ENCODE measurements at regions not wholly inside any gene's neighbourhood (a gene's known extent, or its start where the extent isn't known, plus 50 kb on each side); places are given as distances from the start of the nearest gene placed in this dataset.

GRCh38 chr11:115802641-115803040 is 298.4 kb upstream of the CADM1 start:
- no peak overlapping the region for H3K27ac ChIP-seq (ENCODE audit: low read depth, low read length)
- peaks cover 8% of the 10 kb centered on the region for H3K27me3 ChIP-seq (ENCODE audit: control insufficient read depth, insufficient read depth, low read length)
- H3K9me3 ChIP-seq (ENCODE audit: control insufficient read depth, insufficient read depth, low read length), result peaks cover 5% of the 10 kb centered on the region; the same call in 1 of the 2 replicates
- ChIA-PET CTCF (no interaction called here), POLR2A (interaction anchor here (0.6 kb wide), 1 partner anchor 973 kb away, joined by 8 read pairs; no protein-coding TSS in a partner anchor)
- H3K4me3 ChIP-seq (ENCODE audit: low read depth, low read length), result no peak overlapping the region
- no peak for DNase-seq (ENCODE audit: low read depth, low spot score)
- TF ChIP-seq, protein P1, sequence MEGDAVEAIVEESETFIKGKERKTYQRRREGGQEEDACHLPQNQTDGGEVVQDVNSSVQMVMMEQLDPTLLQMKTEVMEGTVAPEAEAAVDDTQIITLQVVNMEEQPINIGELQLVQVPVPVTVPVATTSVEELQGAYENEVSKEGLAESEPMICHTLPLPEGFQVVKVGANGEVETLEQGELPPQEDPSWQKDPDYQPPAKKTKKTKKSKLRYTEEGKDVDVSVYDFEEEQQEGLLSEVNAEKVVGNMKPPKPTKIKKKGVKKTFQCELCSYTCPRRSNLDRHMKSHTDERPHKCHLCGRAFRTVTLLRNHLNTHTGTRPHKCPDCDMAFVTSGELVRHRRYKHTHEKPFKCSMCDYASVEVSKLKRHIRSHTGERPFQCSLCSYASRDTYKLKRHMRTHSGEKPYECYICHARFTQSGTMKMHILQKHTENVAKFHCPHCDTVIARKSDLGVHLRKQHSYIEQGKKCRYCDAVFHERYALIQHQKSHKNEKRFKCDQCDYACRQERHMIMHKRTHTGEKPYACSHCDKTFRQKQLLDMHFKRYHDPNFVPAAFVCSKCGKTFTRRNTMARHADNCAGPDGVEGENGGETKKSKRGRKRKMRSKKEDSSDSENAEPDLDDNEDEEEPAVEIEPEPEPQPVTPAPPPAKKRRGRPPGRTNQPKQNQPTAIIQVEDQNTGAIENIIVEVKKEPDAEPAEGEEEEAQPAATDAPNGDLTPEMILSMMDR (IDR thresholded peaks at IDR 0.05; ENCODE audit: low read depth, low read length), result no peak

- ChIA-PET CTCF (no interaction called here), POLR2A (no interaction called here)
- Histone ChIP-seq H3K4me3 (ENCODE audit: low read depth, low read length) (no peak overlapping the region), H3K9me3 (ENCODE audit: control insufficient read depth, insufficient read depth, low read length) (no peaks in the 10 kb centered on the region), H3K27me3 (ENCODE audit: control insufficient read depth, insufficient read depth, low read length) (no peaks in the 10 kb centered on the region), H3K27ac (ENCODE audit: low read depth, low read length) (no peak overlapping the region)
- no peak for DNase-seq (ENCODE audit: low read depth, low spot score)
- TF ChIP-seq, protein P1 (IDR thresholded peaks at IDR 0.05; ENCODE audit: low read depth, low read length), result no peak
Measured at GRCh38 chr11:115792903-115793302, 288.7 kb upstream of the CADM1 start.

DNA sequence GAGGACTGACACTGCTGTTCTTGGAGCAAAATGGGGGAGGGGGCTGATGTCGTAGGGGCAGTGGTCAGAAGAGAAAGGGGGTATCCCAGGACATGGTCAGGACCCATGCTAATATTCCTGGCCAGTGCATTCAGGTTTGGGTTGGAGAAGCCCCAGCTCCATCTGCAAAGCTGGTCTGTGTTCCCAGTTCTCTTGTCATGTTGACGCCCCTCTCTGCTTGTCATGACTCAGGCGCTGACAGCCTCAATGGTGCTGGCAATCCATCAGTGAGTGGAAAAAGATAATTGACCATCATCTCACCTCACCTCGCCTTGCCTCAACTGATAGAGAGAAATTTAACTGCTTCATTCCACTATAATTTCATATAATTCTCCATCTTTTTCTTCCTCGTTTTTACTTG is 283.1 kb upstream of the CADM1 start:
- CTCF ChIA-PET, result interaction anchor here (1.4 kb wide), 1 partner anchor 453 kb away, joined by 3 read pairs; no protein-coding TSS in a partner anchor
- TF ChIP-seq, protein P1 (IDR thresholded peaks at IDR 0.05; ENCODE audit: low read depth, low read length), result no peak
- Histone ChIP-seq H3K4me3 (ENCODE audit: low read depth, low read length) (no peak overlapping the region), H3K27ac (ENCODE audit: low read depth, low read length) (no peak overlapping the region), H3K9me3 (ENCODE audit: control insufficient read depth, insufficient read depth, low read length) (no peaks in the 10 kb centered on the region), H3K27me3 (ENCODE audit: control insufficient read depth, insufficient read depth, low read length) (peaks cover 8% of the 10 kb centered on the region)
- no peak for DNase-seq (ENCODE audit: low read depth, low spot score)
- POLR2A ChIA-PET, result no interaction called here

DNA sequence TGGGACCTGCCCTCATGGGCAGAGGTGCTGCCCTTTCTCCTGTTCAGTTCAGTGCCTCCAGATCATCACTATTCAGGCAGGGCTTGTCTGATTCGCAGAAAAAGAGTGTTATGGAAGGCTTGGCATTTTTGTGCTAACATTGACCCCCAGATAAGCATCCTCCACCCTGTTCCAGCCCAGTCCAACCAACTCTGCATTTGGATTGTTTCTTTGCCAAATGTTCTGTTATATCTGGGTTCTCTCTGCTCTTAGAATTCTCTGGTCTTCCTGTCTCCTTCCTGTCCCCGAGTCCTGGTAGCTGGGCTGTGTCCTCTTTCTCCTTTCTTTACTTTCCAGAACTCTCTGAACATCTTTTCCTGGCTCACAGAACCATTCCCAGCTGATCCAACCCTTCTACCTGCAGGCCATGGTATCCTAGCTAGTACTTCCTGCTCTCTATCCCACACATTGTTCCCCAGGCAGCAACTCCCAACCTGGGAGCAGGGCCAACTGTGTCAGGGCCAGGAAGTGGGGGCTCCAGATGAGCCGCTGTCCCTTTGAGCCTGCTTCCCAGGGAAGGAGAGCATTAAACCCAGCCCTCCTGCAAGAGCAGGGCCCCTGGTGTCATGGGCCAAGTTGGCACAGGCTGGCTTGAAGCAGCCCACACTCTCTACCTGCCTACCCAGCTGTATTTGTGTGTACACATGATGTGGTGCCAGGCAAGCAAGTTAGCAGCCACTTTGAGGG is 280.7 kb upstream of the CADM1 start:
- POLR2A ChIA-PET, result no interaction called here
- Histone ChIP-seq H3K27ac (ENCODE audit: low read depth, low read length) (no peak overlapping the region), H3K4me3 (ENCODE audit: low read depth, low read length) (no peak overlapping the region), H3K9me3 (ENCODE audit: control insufficient read depth, insufficient read depth, low read length) (no peaks in the 10 kb centered on the region), H3K27me3 (ENCODE audit: control insufficient read depth, insufficient read depth, low read length) (peaks cover 15% of the 10 kb centered on the region)
- CTCF ChIA-PET, result no interaction called here
- TF ChIP-seq, protein P1 (IDR thresholded peaks at IDR 0.05; ENCODE audit: low read depth, low read length), result no peak
- no peak for DNase-seq (ENCODE audit: low read depth, low spot score)

GRCh38 chr11:115780646-115781362 is 276.6 kb upstream of the CADM1 start:
- POLR2A ChIA-PET, result no interaction called here
- Histone ChIP-seq H3K9me3 (ENCODE audit: control insufficient read depth, insufficient read depth, low read length) (no peaks in the 10 kb centered on the region), H3K4me3 (ENCODE audit: low read depth, low read length) (no peak overlapping the region), H3K27me3 (ENCODE audit: control insufficient read depth, insufficient read depth, low read length) (peaks cover 15% of the 10 kb centered on the region), H3K27ac (ENCODE audit: low read depth, low read length) (no peak overlapping the region)
- TF ChIP-seq, protein P1 (IDR thresholded peaks at IDR 0.05; ENCODE audit: low read depth, low read length), result no peak
- no peak for DNase-seq (ENCODE audit: low read depth, low spot score)
- CTCF ChIA-PET, result no interaction called here
